ENCODE measurements at regions not wholly inside any gene's neighbourhood (a gene's known extent, or its start where the extent isn't known, plus 50 kb on each side); places are given as distances from the start of the nearest gene placed in this dataset.

GRCh38 chr11:128311742-128312719 is 275.3 kb downstream of the ETS1 start:
- intact Hi-C loops (cut with micrococcal nuclease), result no loop called here
- H3K27ac ChIP-seq (replicated peaks), result no peak overlapping the region
- no peak for DNase-seq
- H3K4me3 ChIP-seq, result no peak overlapping the region
- no peaks in the 10 kb centered on the region for H3K27me3 ChIP-seq (ENCODE audit: low read depth)
- no peak for TF ChIP-seq CTCF (IDR thresholded peaks at IDR 0.05; ENCODE audit: borderline replicate concordance)
- peaks cover 23% of the 10 kb centered on the region for H3K9me3 ChIP-seq (replicated peaks)
- no peaks in the 10 kb centered on the region for H3K36me3 ChIP-seq
- no peaks in the 10 kb centered on the region for H3K4me1 ChIP-seq

- Histone ChIP-seq H3K27ac (replicated peaks) (no peak overlapping the region), H3K4me1 (no peaks in the 10 kb centered on the region), H3K4me3 (no peak overlapping the region), H3K9me3 (replicated peaks) (peaks cover 21% of the 10 kb centered on the region), H3K27me3 (ENCODE audit: low read depth) (no peaks in the 10 kb centered on the region), H3K36me3 (no peaks in the 10 kb centered on the region)
- TF ChIP-seq CTCF (IDR thresholded peaks at IDR 0.05; ENCODE audit: borderline replicate concordance), result no peak
- intact Hi-C loops (cut with micrococcal nuclease), result no loop called here
- no peak for DNase-seq
These were observed 276.5 kb downstream of the ETS1 start for GRCh38 chr11:128310676-128311445.

- intact Hi-C loops (cut with micrococcal nuclease), result no loop called here
- Histone ChIP-seq H3K4me3 (no peak overlapping the region), H3K27me3 (ENCODE audit: low read depth) (no peaks in the 10 kb centered on the region), H3K4me1 (no peaks in the 10 kb centered on the region), H3K9me3 (replicated peaks) (peaks cover 16% of the 10 kb centered on the region), H3K36me3 (no peaks in the 10 kb centered on the region), H3K27ac (replicated peaks) (no peak overlapping the region)
- DNase-seq, result no peak
- no peak for TF ChIP-seq CTCF (IDR thresholded peaks at IDR 0.05; ENCODE audit: borderline replicate concordance)
These were observed 277.4 kb downstream of the ETS1 start for GRCh38 chr11:128310005-128310404.

GRCh38 chr11:128308794-128309193 is 278.6 kb downstream of the ETS1 start:
- Histone ChIP-seq H3K9me3 (replicated peaks) (peaks cover 4% of the 10 kb centered on the region), H3K4me3 (no peak overlapping the region), H3K27me3 (ENCODE audit: low read depth) (no peaks in the 10 kb centered on the region), H3K36me3 (no peaks in the 10 kb centered on the region), H3K27ac (replicated peaks) (no peak overlapping the region), H3K4me1 (no peaks in the 10 kb centered on the region)
- no peak for TF ChIP-seq CTCF (IDR thresholded peaks at IDR 0.05; ENCODE audit: borderline replicate concordance)
- DNase-seq, result no peak
- intact Hi-C loops (cut with micrococcal nuclease), result no loop called here

- no peak for TF ChIP-seq CTCF (IDR thresholded peaks at IDR 0.05; ENCODE audit: borderline replicate concordance)
- DNase-seq, result no peak
- Histone ChIP-seq H3K36me3 (no peaks in the 10 kb centered on the region), H3K27ac (replicated peaks) (no peak overlapping the region), H3K4me3 (no peak overlapping the region), H3K9me3 (replicated peaks) (no peaks in the 10 kb centered on the region), H3K27me3 (ENCODE audit: low read depth) (no peaks in the 10 kb centered on the region), H3K4me1 (no peaks in the 10 kb centered on the region)
- intact Hi-C loops (cut with micrococcal nuclease), result no loop called here
These were observed 281.8 kb downstream of the ETS1 start for GRCh38 chr11:128305588-128305987.

Data from left ventricle myocardium inferior (tissue), 1 donor.